CD14-positive monocyte (primary cell): ENCODE measurements at regions not wholly inside any gene's neighbourhood (a gene's known extent, or its start where the extent isn't known, plus 50 kb on each side); places are given as distances from the start of the nearest gene placed in this dataset.

Experiments
- DNase-seq, 3 donors: peaks; one replicate each; pipeline ENCODE4 v3.0.0-alpha.2; 2011 to 2022
- H2AFZ ChIP-seq: 2 replicates; pipeline ENCODE4 v1.6.0; 2012; ENCODE audit warnings: mild to moderate bottlenecking, low read depth, low read length, inconsistent platforms; ENCODE audit not compliant: insufficient read depth, poor library complexity, severe bottlenecking
- H3K27ac ChIP-seq, 2 donors: 1 replicate in 1 of 2; 2 replicates in 1 of 2; pipeline ENCODE4 v1.5.1; 2012 to 2013; ENCODE audit warnings: low read length in 2 of 2, control low read depth in 1 of 2, inconsistent platforms in 1 of 2, low read depth in 1 of 2, mild to moderate bottlenecking in 1 of 2
- H3K27me3 ChIP-seq, 2 donors: one replicate each; pipeline versions ENCODE4 v1.6.0 to v1.6.1; 2011 to 2013; ENCODE audit warnings: low read length in 2 of 2; ENCODE audit not compliant: control insufficient read depth in 2 of 2, insufficient read depth in 2 of 2
- H3K36me3 ChIP-seq, 2 donors: replicated peaks in 1 of 2; 1 replicate in 1 of 2; 2 replicates in 1 of 2; pipeline versions ENCODE4 v1.5.1 to v1.6.1; 2012 to 2013; ENCODE audit warnings: low read length in 2 of 2, control low read depth in 1 of 2, inconsistent platforms in 1 of 2, mild to moderate bottlenecking in 1 of 2; ENCODE audit not compliant: insufficient read depth in 2 of 2, control insufficient read depth in 1 of 2
- H3K4me1 ChIP-seq, 2 donors: 1 replicate in 1 of 2; 2 replicates in 1 of 2; pipeline versions ENCODE4 v1.5.1 to v1.6.1; 2012 to 2013; ENCODE audit warnings: low read length in 2 of 2, control low read depth in 1 of 2, inconsistent platforms in 1 of 2, mild to moderate bottlenecking in 1 of 2, moderate library complexity in 1 of 2; ENCODE audit not compliant: insufficient read depth in 2 of 2, control insufficient read depth in 1 of 2
- H3K4me2 ChIP-seq: replicated peaks from 2 replicates; pipeline ENCODE3; 2012; ENCODE audit warnings: low read length, moderate library complexity, mild to moderate bottlenecking; ENCODE audit not compliant: poor library complexity, severe bottlenecking; ENCODE audit errors: extremely low read depth
- H3K4me3 ChIP-seq, 3 experiments: fragments of 200-600 bp in 1 of 3; sonication (generic) in 1 of 3; replicated peaks in 1 of 3; 1 replicate in 2 of 3; 2 replicates in 1 of 3; pipeline ENCODE4 v1.5.1; 2011 to 2013; ENCODE audit warnings: low read length in 3 of 3, mild to moderate bottlenecking in 3 of 3, control low read depth in 2 of 3, low read depth in 2 of 3, inconsistent platforms in 1 of 3, moderate library complexity in 1 of 3
- H3K79me2 ChIP-seq: 2 replicates; pipeline ENCODE4 v1.6.0; 2012; ENCODE audit warnings: mild to moderate bottlenecking, control low read depth, inconsistent platforms, low read length, moderate library complexity; ENCODE audit not compliant: insufficient read depth
- H3K9ac ChIP-seq: 2 replicates; pipeline ENCODE4 v1.6.0; 2017; ENCODE audit warnings: low read length, mild to moderate bottlenecking; ENCODE audit not compliant: insufficient read depth, poor library complexity, severe bottlenecking
- H3K9me3 ChIP-seq, 2 donors: replicated peaks in 1 of 2; 1 replicate in 1 of 2; 2 replicates in 1 of 2; pipeline versions ENCODE4 v1.5.1 to v1.6.1; 2012 to 2013; ENCODE audit warnings: low read length in 2 of 2, control low read depth in 1 of 2; ENCODE audit not compliant: control insufficient read depth in 1 of 2, insufficient read depth in 1 of 2
- H4K20me1 ChIP-seq: 2 replicates; pipeline ENCODE4 v1.6.0; 2012; ENCODE audit warnings: mild to moderate bottlenecking, low read length, control low read depth, moderate library complexity; ENCODE audit not compliant: insufficient read depth
- H3K27ac Mint-ChIP-seq, 7 donors: one replicate each; pipeline ENCODE4 v1.8.0; 2020; ENCODE audit warnings: mild to moderate bottlenecking in 7 of 7, mixed read lengths in 7 of 7, moderate library complexity in 6 of 7, inconsistent platforms in 2 of 7
- H3K27me3 Mint-ChIP-seq, 3 donors: one replicate each; pipeline ENCODE4 v1.8.0; 2021 to 2022; ENCODE audit warnings: low read depth in 3 of 3, mild to moderate bottlenecking in 3 of 3, mixed read lengths in 3 of 3, moderate library complexity in 3 of 3, inconsistent platforms in 1 of 3
- H3K36me3 Mint-ChIP-seq, 2 donors: one replicate each; pipeline ENCODE4 v1.8.0; 2020; ENCODE audit warnings: mixed read lengths in 2 of 2, inconsistent platforms in 1 of 2, mild to moderate bottlenecking in 1 of 2
- H3K4me1 Mint-ChIP-seq: one replicate; pipeline ENCODE4 v1.8.0; 2020; ENCODE audit warnings: mild to moderate bottlenecking, mixed read lengths
- H3K4me3 Mint-ChIP-seq, 2 donors: one replicate each; pipeline ENCODE4 v1.8.0; 2020; ENCODE audit warnings: mild to moderate bottlenecking in 2 of 2, mixed read lengths in 2 of 2, moderate library complexity in 1 of 2
- H3K9me3 Mint-ChIP-seq, 7 donors: one replicate each; pipeline ENCODE4 v1.8.0; 2020 to 2022; ENCODE audit warnings: mixed read lengths in 7 of 7, mild to moderate bottlenecking in 6 of 7, moderate library complexity in 6 of 7, inconsistent platforms in 2 of 7
- WGBS: methylation state at CpG from one replicate; pipeline ENCODE4 v1.1.5; 2013; ENCODE audit warnings: missing lambda C conversion rate; ENCODE audit not compliant: insufficient coverage; 5-methylcytosine and 5-hydroxymethylcytosine counted together
- intact Hi-C, 2 donors: fragments of 100-400 bp; cut with micrococcal nuclease; formaldehyde crosslinking; loops; one replicate each; pipeline versions ENCODE4 v1.15.0 to v1.15.1; 2023
- TF ChIP-seq, protein P1 (sequence below): fragments of 200-600 bp; IDR thresholded peaks from one replicate; pipeline ENCODE4 v1.8.0; 2022; ENCODE audit warnings: antibody characterized with exemption, mild to moderate bottlenecking

DNA sequence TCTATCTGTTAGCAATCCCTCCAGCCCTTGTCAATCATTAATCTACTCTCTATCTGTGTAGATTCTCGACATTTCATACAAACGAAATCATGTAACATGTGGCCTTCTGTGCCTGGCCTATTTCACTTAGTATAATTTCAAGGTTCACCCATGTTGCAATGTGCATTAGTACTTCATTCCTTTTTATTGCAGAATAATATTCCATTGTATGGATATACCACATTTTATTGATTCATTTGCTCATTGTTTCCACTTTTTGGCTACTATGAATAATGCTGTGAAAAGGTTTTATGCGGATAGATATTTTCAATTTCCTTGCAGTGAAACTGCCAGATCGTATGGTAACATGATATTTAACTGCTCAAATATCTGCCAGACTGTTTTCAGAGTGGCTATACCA, 100.1 kb downstream of the MIAT start:
- H3K4me1 Mint-ChIP-seq, result peaks cover 6% of the 10 kb centered on the region
- H3K36me3 ChIP-seq, result no peaks in the 10 kb centered on the region

DNA sequence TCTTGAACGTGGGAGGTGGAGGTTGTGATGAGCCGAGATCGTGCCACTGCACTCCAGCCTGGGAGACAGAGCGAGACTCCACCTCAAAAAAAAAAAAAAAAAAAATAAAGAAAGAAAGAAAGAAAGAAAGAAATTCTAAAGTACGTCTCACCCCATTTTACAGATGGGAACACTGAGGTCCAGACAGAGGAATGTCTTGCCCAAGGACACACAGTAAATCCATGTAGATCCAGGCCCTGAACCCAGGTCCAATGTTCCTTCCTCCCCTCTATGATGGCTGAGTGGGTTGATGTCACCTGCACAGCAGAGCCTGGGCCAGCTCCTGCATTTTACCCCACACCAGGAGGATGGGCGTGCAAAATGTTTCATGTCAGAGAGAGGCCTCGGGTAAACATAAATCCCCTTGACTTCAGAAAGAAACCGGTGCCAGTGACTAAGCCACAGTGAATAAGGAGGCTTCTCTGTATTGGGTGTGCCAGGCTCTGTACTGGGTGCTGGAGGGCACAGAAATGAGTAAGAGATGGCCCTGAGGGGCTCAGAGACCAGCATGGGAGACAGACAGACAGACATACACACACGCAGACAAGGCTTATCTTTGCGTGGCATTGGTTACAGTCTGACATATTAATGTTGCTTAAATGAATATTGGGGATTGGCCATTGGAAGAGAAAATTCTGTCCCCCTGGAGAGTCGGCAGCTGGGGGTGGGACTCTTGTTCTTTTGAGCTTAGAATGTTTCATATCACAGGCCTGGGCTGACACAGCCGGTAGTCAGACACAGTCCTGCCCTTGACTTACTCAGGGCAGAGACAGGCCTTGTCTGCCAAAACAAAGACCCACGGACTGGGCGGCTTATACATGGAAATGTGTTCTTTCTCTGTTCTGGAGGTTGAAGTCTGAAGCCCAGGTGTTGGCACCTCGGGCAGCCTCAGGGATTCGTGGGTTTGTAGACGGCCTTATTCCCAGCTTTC, 105.4 kb downstream of the MIAT start:
- no peak for DNase-seq
- H3K4me2 ChIP-seq, result no peak overlapping the region
- peaks cover 4% of the 10 kb centered on the region for H4K20me1 ChIP-seq
- intact Hi-C loops, result loop anchor here in 1 of 2 donors (10.0 kb wide), 1 partner anchor 1052 kb away; no protein-coding TSS in a partner anchor
- Mint-ChIP-seq H3K27me3 (peaks cover 0 to 1% (median 0%) of the 10 kb centered on the region in 3 donors), H3K36me3 (peaks cover 13 to 22% of the 10 kb centered on the region in 2 donors), H3K4me3 (no peak overlapping the region), H3K4me1 (peaks cover under 1% of the 10 kb centered on the region), H3K27ac (peak overlapping the region in 2 of 7 donors; percentile 32 to 57), H3K9me3 (peaks cover 6 to 11% (median 9%) of the 10 kb centered on the region in 7 donors)
- H3K79me2 ChIP-seq, result no peaks in the 10 kb centered on the region
- H3K9me3 ChIP-seq, result peaks cover 7 to 9% of the 10 kb centered on the region in 2 donors
- WGBS, result 90% methylated on average over 8 of the region's 17 CpGs
- H3K4me3 ChIP-seq, result no peak overlapping the region
- H2AFZ ChIP-seq, result no peak overlapping the region
- no peaks in the 10 kb centered on the region for H3K4me1 ChIP-seq
- TF ChIP-seq, protein P1, sequence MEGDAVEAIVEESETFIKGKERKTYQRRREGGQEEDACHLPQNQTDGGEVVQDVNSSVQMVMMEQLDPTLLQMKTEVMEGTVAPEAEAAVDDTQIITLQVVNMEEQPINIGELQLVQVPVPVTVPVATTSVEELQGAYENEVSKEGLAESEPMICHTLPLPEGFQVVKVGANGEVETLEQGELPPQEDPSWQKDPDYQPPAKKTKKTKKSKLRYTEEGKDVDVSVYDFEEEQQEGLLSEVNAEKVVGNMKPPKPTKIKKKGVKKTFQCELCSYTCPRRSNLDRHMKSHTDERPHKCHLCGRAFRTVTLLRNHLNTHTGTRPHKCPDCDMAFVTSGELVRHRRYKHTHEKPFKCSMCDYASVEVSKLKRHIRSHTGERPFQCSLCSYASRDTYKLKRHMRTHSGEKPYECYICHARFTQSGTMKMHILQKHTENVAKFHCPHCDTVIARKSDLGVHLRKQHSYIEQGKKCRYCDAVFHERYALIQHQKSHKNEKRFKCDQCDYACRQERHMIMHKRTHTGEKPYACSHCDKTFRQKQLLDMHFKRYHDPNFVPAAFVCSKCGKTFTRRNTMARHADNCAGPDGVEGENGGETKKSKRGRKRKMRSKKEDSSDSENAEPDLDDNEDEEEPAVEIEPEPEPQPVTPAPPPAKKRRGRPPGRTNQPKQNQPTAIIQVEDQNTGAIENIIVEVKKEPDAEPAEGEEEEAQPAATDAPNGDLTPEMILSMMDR, result no peak
- no peak overlapping the region for H3K9ac ChIP-seq
- no peaks in the 10 kb centered on the region for H3K27me3 ChIP-seq
- peaks cover 0 to 9% of the 10 kb centered on the region in 2 donors for H3K36me3 ChIP-seq
- no peak overlapping the region for H3K27ac ChIP-seq

More for the DNA sequence above, 100.1 kb downstream of the MIAT start:
- TF ChIP-seq, protein P1, result no peak
- Mint-ChIP-seq H3K27ac (no peak overlapping the region), H3K27me3 (peaks cover 1 to 3% (median 3%) of the 10 kb centered on the region in 3 donors), H3K36me3 (peaks cover 5 to 7% of the 10 kb centered on the region in 2 donors), H3K4me3 (no peak overlapping the region), H3K9me3 (peaks cover 0 to 6% (median 3%) of the 10 kb centered on the region in 7 donors)
- no peak for DNase-seq
- Histone ChIP-seq H3K27me3 (no peaks in the 10 kb centered on the region), H2AFZ (no peak overlapping the region), H3K9ac (no peak overlapping the region), H3K9me3 (peaks cover 0 to 4% of the 10 kb centered on the region in 2 donors), H3K27ac (no peak overlapping the region), H3K79me2 (no peaks in the 10 kb centered on the region), H3K4me3 (no peak overlapping the region), H4K20me1 (peaks cover 6% of the 10 kb centered on the region), H3K4me1 (peaks cover 0 to 6% of the 10 kb centered on the region in 2 donors), H3K4me2 (no peak overlapping the region)
- WGBS, result no CpG with 5 or more reads among the region's 4 CpGs
- intact Hi-C loops, result loop anchor here in 1 of 2 donors (5.0 kb wide), 1 partner anchor 1250 kb away; no protein-coding TSS in a partner anchor
